ENCODE measurements at regions not wholly inside any gene's neighbourhood (a gene's known extent, or its start where the extent isn't known, plus 50 kb on each side); places are given as distances from the start of the nearest gene placed in this dataset.
"Not testable (repeated sequence)": the region's sequence is repeated elsewhere in the genome, so short reads cannot be mapped to it uniquely, and the experiment has no call there.

GRCh38 chr13:22814433-22814832 is 366.3 kb upstream of the SGCG start:
- not testable (repeated sequence) for TF ChIP-seq POLR2A (IDR thresholded peaks at IDR 0.05; ENCODE audit: low read length); GATA1 (IDR thresholded peaks at IDR 0.05; ENCODE audit: low read depth, low read length)
